A549 (cell line): ENCODE measurements at regions not wholly inside any gene's neighbourhood (a gene's known extent, or its start where the extent isn't known, plus 50 kb on each side); places are given as distances from the start of the nearest gene placed in this dataset.
"Not testable (repeated sequence)": the region's sequence is repeated elsewhere in the genome, so short reads cannot be mapped to it uniquely, and the experiment has no call there.

Experiments used
- ATAC-seq, 2 experiments: fragments of 200-7000 bp in 1 of 2; fragments of >200 bp in 1 of 2; cut with Nextera tagmentation in 1 of 2; cut with Tn5 transposase in 1 of 2; 3 replicates each; pipeline versions ENCODE4 v1.8.0 to v1.9.1; 2018 to 2020; ENCODE audit warnings: mild to moderate bottlenecking in 1 of 2, moderate library complexity in 1 of 2
- CTCF ChIA-PET: fragments of 300-600 bp; sonication (Branson Sonifier 250); formaldehyde crosslinking; extraction: SDS; loops from one replicate; lab custom pipeline; 2021; ENCODE audit warnings: antibody characterized with exemption, inconsistent platforms; lab: Yijun Ruan, JAX
- POLR2A ChIA-PET: fragments of 350-600 bp; formaldehyde crosslinking; extraction: SDS; loops from one replicate; lab custom pipeline; 2021; ENCODE audit warnings: antibody characterized with exemption, inconsistent platforms; lab: Yijun Ruan, JAX
- DNase-seq, 2 experiments: peaks; one replicate each; pipeline versions ENCODE4 v3.0.0 to v3.0.0-alpha.2; 2011 to 2016; ENCODE audit warnings: low read depth in 1 of 2, low spot score in 1 of 2
- FAIRE-seq: peaks from 2 replicates; lab custom pipeline; 2011; peaks lifted over from hg19 to GRCh38; lab: Jason Lieb, UNC
- H3K27ac ChIP-seq, 2 experiments: fragments of >200 bp; sonication (Bioruptor Twin); formaldehyde crosslinking; 3 replicates each; pipeline ENCODE4 v1.5.1; 2016 to 2017
- H3K4me1 ChIP-seq: fragments of >200 bp; sonication (Bioruptor Twin); formaldehyde crosslinking; 3 replicates; pipeline ENCODE4 v1.6.1; 2016
- H3K4me2 ChIP-seq: fragments of >200 bp; sonication (Bioruptor Twin); formaldehyde crosslinking; 3 replicates; pipeline ENCODE4 v1.6.1; 2016
- H3K4me3 ChIP-seq: fragments of >200 bp; sonication (Bioruptor Twin); formaldehyde crosslinking; 3 replicates; pipeline ENCODE4 v1.5.1; 2016
- H3K9me3 ChIP-seq: fragments of >200 bp; sonication (Bioruptor Twin); formaldehyde crosslinking; 3 replicates; pipeline ENCODE4 v1.6.1; 2016
- WGBS: methylation state at CpG from one replicate; pipeline ENCODE4 v1.1.6; 2017; ENCODE audit errors: missing lambda C conversion rate; 5-methylcytosine and 5-hydroxymethylcytosine counted together

GRCh38 chr16:29221281-29221955 lies 185.1 kb downstream of the NPIPB11 start:
- WGBS, result 79% methylated on average over 10 of the region's 10 CpGs
- not testable (repeated sequence) for ATAC-seq

GRCh38 chr16:29220647-29221191 lies 185.8 kb downstream of the NPIPB11 start:
- WGBS, result 89% methylated on average over 25 of the region's 36 CpGs
- ATAC-seq, CTCF ChIA-PET, H3K4me2 ChIP-seq, H3K4me3 ChIP-seq, H3K27ac ChIP-seq, H3K4me1 ChIP-seq, H3K9me3 ChIP-seq, POLR2A ChIA-PET, FAIRE-seq, DNase-seq: not testable (repeated sequence)

More at GRCh38 chr16:29221281-29221955, 185.1 kb downstream of the NPIPB11 start:
- CTCF ChIA-PET, FAIRE-seq, H3K27ac ChIP-seq, H3K4me1 ChIP-seq, H3K4me2 ChIP-seq, DNase-seq, H3K9me3 ChIP-seq, H3K4me3 ChIP-seq, POLR2A ChIA-PET: not testable (repeated sequence)

- H3K27ac ChIP-seq, H3K9me3 ChIP-seq, H3K4me2 ChIP-seq, H3K4me1 ChIP-seq, FAIRE-seq, H3K4me3 ChIP-seq, ATAC-seq, DNase-seq, CTCF ChIA-PET, POLR2A ChIA-PET: not testable (repeated sequence)
- 80% methylated on average over 24 of the region's 24 CpGs for WGBS
Observed at GRCh38 chr16:29219966-29220646, 186.4 kb downstream of the NPIPB11 start.

- FAIRE-seq, CTCF ChIA-PET, H3K4me2 ChIP-seq, H3K9me3 ChIP-seq, POLR2A ChIA-PET, H3K4me3 ChIP-seq, DNase-seq, H3K27ac ChIP-seq, H3K4me1 ChIP-seq, ATAC-seq: not testable (repeated sequence)
- WGBS, result 80% methylated on average over 16 of the region's 16 CpGs
Observed at GRCh38 chr16:29219562-29219961, 186.9 kb downstream of the NPIPB11 start.

- H3K9me3 ChIP-seq, H3K4me3 ChIP-seq, H3K4me1 ChIP-seq, DNase-seq, FAIRE-seq, CTCF ChIA-PET, POLR2A ChIA-PET, H3K27ac ChIP-seq, H3K4me2 ChIP-seq, ATAC-seq: not testable (repeated sequence)
- 93% methylated on average over 6 of the region's 26 CpGs for WGBS
Observed at GRCh38 chr16:29218649-29219048, 187.9 kb downstream of the NPIPB11 start.

GRCh38 chr16:29218171-29218570 lies 188.3 kb downstream of the NPIPB11 start:
- FAIRE-seq, H3K4me1 ChIP-seq, H3K4me3 ChIP-seq, CTCF ChIA-PET, POLR2A ChIA-PET, H3K4me2 ChIP-seq, H3K9me3 ChIP-seq, H3K27ac ChIP-seq, DNase-seq, ATAC-seq: not testable (repeated sequence)
- WGBS, result 83% methylated on average over 6 of the region's 16 CpGs

GRCh38 chr16:29217752-29218126 lies 188.8 kb downstream of the NPIPB11 start:
- ATAC-seq, H3K9me3 ChIP-seq, H3K4me2 ChIP-seq, H3K4me1 ChIP-seq, CTCF ChIA-PET, H3K27ac ChIP-seq, DNase-seq, H3K4me3 ChIP-seq, POLR2A ChIA-PET, FAIRE-seq: not testable (repeated sequence)
- WGBS, result 73% methylated on average over 16 of the region's 16 CpGs

- H3K27ac ChIP-seq, H3K4me3 ChIP-seq, H3K9me3 ChIP-seq, POLR2A ChIA-PET, CTCF ChIA-PET, FAIRE-seq, H3K4me1 ChIP-seq, ATAC-seq, H3K4me2 ChIP-seq, DNase-seq: not testable (repeated sequence)
- WGBS, result 74% methylated on average over 22 of the region's 22 CpGs
Observed at GRCh38 chr16:29217104-29217751, 189.3 kb downstream of the NPIPB11 start.

GRCh38 chr16:29213770-29214169 lies 192.7 kb downstream of the NPIPB11 start:
- POLR2A ChIA-PET, ATAC-seq, H3K4me2 ChIP-seq, H3K27ac ChIP-seq, H3K9me3 ChIP-seq, H3K4me1 ChIP-seq, H3K4me3 ChIP-seq, DNase-seq, FAIRE-seq: not testable (repeated sequence)
- WGBS, result 85% methylated on average over 3 of the region's 3 CpGs
- CTCF ChIA-PET, result interaction anchor here (1.0 kb wide), 1 partner anchor 98 kb away, joined by 3 read pairs; no protein-coding TSS in a partner anchor

- H3K9me3 ChIP-seq, H3K4me1 ChIP-seq, POLR2A ChIA-PET, H3K4me3 ChIP-seq, H3K27ac ChIP-seq, FAIRE-seq, DNase-seq, CTCF ChIA-PET, ATAC-seq, H3K4me2 ChIP-seq: not testable (repeated sequence)
- WGBS, result 93% methylated on average over 3 of the region's 6 CpGs
Observed at GRCh38 chr16:29213251-29213650, 193.3 kb downstream of the NPIPB11 start.
